Right lung (tissue), 2 donors: ENCODE measurements at regions not wholly inside any gene's neighbourhood (a gene's known extent, or its start where the extent isn't known, plus 50 kb on each side); places are given as distances from the start of the nearest gene placed in this dataset.
"Not testable (repeated sequence)": the region's sequence is repeated elsewhere in the genome, so short reads cannot be mapped to it uniquely, and the experiment has no call there.

Experiments used
- DNase-seq, 2 donors: peaks; one replicate each; pipeline ENCODE4 v3.0.0-alpha.2; 2013

- no peak for DNase-seq
Observed at GRCh38 chr5:116897291-116897690, 322.7 kb upstream of the SEMA6A start.

- DNase-seq, result no peak
Observed at GRCh38 chr5:116896001-116896400, 321.4 kb upstream of the SEMA6A start.

- DNase-seq, result no peak
Observed at GRCh38 chr5:116892993-116893392, 318.4 kb upstream of the SEMA6A start.

- DNase-seq, result no peak
Observed at GRCh38 chr5:116887104-116887503, 312.5 kb upstream of the SEMA6A start.

GRCh38 chr5:116885825-116886224 is 311.2 kb upstream of the SEMA6A start:
- no peak for DNase-seq

- no peak for DNase-seq
Observed at GRCh38 chr5:116883875-116884274, 309.3 kb upstream of the SEMA6A start.

GRCh38 chr5:116881921-116882531 is 307.4 kb upstream of the SEMA6A start:
- no peak for DNase-seq

GRCh38 chr5:116880601-116881000 is 306.0 kb upstream of the SEMA6A start:
- DNase-seq, result no peak

- no peak for DNase-seq
Observed at GRCh38 chr5:116880150-116880549, 305.5 kb upstream of the SEMA6A start.

GRCh38 chr5:116876240-116876840 is 301.7 kb upstream of the SEMA6A start:
- DNase-seq, result no peak

- DNase-seq, result no peak
Observed at GRCh38 chr5:116872986-116873385, 298.4 kb upstream of the SEMA6A start.

- DNase-seq, result no peak
Observed at GRCh38 chr5:116872486-116872885, 297.9 kb upstream of the SEMA6A start.

- not testable (repeated sequence) for DNase-seq
Observed at GRCh38 chr5:116867825-116868224, 293.2 kb upstream of the SEMA6A start.

- no peak for DNase-seq
Observed at GRCh38 chr5:116865651-116866050, 291.0 kb upstream of the SEMA6A start.

- DNase-seq, result no peak
Observed at GRCh38 chr5:116864838-116865190, 290.2 kb upstream of the SEMA6A start.

- DNase-seq, result no peak
Observed at GRCh38 chr5:116864157-116864837, 289.7 kb upstream of the SEMA6A start.

- no peak for DNase-seq
Observed at GRCh38 chr5:116862632-116863455, 288.2 kb upstream of the SEMA6A start.

GRCh38 chr5:116861666-116862065 is 287.0 kb upstream of the SEMA6A start:
- DNase-seq, result no peak

- DNase-seq, result no peak
Observed at GRCh38 chr5:116861097-116861496, 286.5 kb upstream of the SEMA6A start.

GRCh38 chr5:116859666-116860320 is 285.2 kb upstream of the SEMA6A start:
- DNase-seq, result no peak

GRCh38 chr5:116858705-116859333 is 284.2 kb upstream of the SEMA6A start:
- no peak for DNase-seq

- DNase-seq, result not testable (repeated sequence)
Observed at GRCh38 chr5:116858020-116858419, 283.4 kb upstream of the SEMA6A start.
